B cell (primary cell): ENCODE measurements at regions not wholly inside any gene's neighbourhood (a gene's known extent, or its start where the extent isn't known, plus 50 kb on each side); places are given as distances from the start of the nearest gene placed in this dataset.

Source experiments
- ATAC-seq: fragments of 200-7000 bp; cut with Tn5 transposase; one replicate; pipeline ENCODE4 v1.10.0; 2021; ENCODE audit warnings: low read depth, mild to moderate bottlenecking, moderate number of reproducible peaks, moderate library complexity
- CTCF ChIA-PET: fragments of 350-600 bp; sonication (Branson Sonifier 250); formaldehyde crosslinking; loops from one replicate; lab custom pipeline; 2021; ENCODE audit warnings: antibody characterized with exemption, inconsistent platforms; lab: Charles Lee
- POLR2A ChIA-PET: fragments of 350-600 bp; sonication (Branson Sonifier 250); formaldehyde crosslinking; loops from one replicate; lab custom pipeline; 2021; ENCODE audit warnings: antibody characterized with exemption; lab: Charles Lee
- DNase-seq: peaks from one replicate; pipeline ENCODE4 v3.0.0; 2013
- H2AFZ ChIP-seq: 2 replicates; pipeline ENCODE4 v1.6.1; 2012; ENCODE audit warnings: mild to moderate bottlenecking, low read depth, low read length; ENCODE audit not compliant: insufficient read depth, poor library complexity, severe bottlenecking
- H3K27ac ChIP-seq, 2 donors: 1 replicate in 1 of 2; 2 replicates in 1 of 2; pipeline ENCODE4 v1.5.1; 2012 to 2013; ENCODE audit warnings: low read length in 2 of 2, mild to moderate bottlenecking in 2 of 2, moderate library complexity in 1 of 2
- H3K27me3 ChIP-seq, 4 experiments: fragments of 200-600 bp in 1 of 4; sonication (generic) in 1 of 4; replicated peaks in 1 of 4; 1 replicate in 2 of 4; 2 replicates in 2 of 4; pipeline versions ENCODE4 v1.6.1 to v1.7.0; 2013 to 2016; ENCODE audit warnings: low read length in 3 of 4, mild to moderate bottlenecking in 2 of 4, mixed read lengths in 1 of 4, moderate library complexity in 1 of 4; ENCODE audit not compliant: insufficient read depth in 4 of 4, control insufficient read depth in 3 of 4; ENCODE audit errors: control extremely low read depth in 1 of 4
- H3K36me3 ChIP-seq, 2 experiments: replicated peaks in 1 of 2; 1 replicate in 1 of 2; 2 replicates in 1 of 2; pipeline versions ENCODE4 v1.6.1 to v1.7.1; 2013; ENCODE audit warnings: low read length in 1 of 2; ENCODE audit not compliant: insufficient read depth in 2 of 2, control insufficient read depth in 1 of 2; ENCODE audit errors: control extremely low read depth in 1 of 2, extremely low read depth in 1 of 2
- H3K4me1 ChIP-seq, 2 donors: fragments of 200-600 bp in 1 of 2; sonication (generic) in 1 of 2; 1 replicate in 1 of 2; 2 replicates in 1 of 2; pipeline versions ENCODE4 v1.5.1 to v1.6.1; 2013 to 2017; ENCODE audit warnings: low read length in 2 of 2; ENCODE audit not compliant: control insufficient read depth in 2 of 2, insufficient read depth in 2 of 2
- H3K4me2 ChIP-seq: replicated peaks from 2 replicates; pipeline ENCODE3; 2012; ENCODE audit warnings: mild to moderate bottlenecking, low read depth, low read length; ENCODE audit not compliant: poor library complexity, severe bottlenecking
- H3K4me3 ChIP-seq, 5 experiments: fragments of 200-600 bp in 1 of 5; sonication (generic) in 1 of 5; 1 replicate in 3 of 5; 2 replicates in 2 of 5; pipeline versions ENCODE4 v1.5.1 to v1.7.0; 2011 to 2016; ENCODE audit warnings: low read length in 4 of 5, mild to moderate bottlenecking in 4 of 5, low read depth in 2 of 5, control low read depth in 1 of 5, moderate library complexity in 1 of 5; ENCODE audit not compliant: insufficient read depth in 1 of 5; ENCODE audit errors: control extremely low read depth in 1 of 5, extremely low read depth in 1 of 5
- H3K79me2 ChIP-seq: fragments of 200-600 bp; sonication (generic); one replicate; pipeline ENCODE4 v1.6.0; 2016; ENCODE audit warnings: low read length; ENCODE audit not compliant: control insufficient read depth, insufficient read depth
- H3K9ac ChIP-seq: fragments of 200-600 bp; sonication (generic); 2 replicates; pipeline ENCODE4 v1.6.1; 2017; ENCODE audit warnings: mild to moderate bottlenecking, low read length, moderate library complexity
- H3K9me3 ChIP-seq, 3 donors: one replicate each; pipeline versions ENCODE4 v1.6.1 to v1.7.1; 2013; ENCODE audit warnings: low read length in 2 of 3; ENCODE audit not compliant: control insufficient read depth in 2 of 3, insufficient read depth in 1 of 3; ENCODE audit errors: control extremely low read depth in 1 of 3
- H4K20me1 ChIP-seq: 2 replicates; pipeline ENCODE4 v1.6.0; 2012; ENCODE audit warnings: mild to moderate bottlenecking, low read length; ENCODE audit not compliant: insufficient read depth, control insufficient read depth, poor library complexity, severe bottlenecking
- H3K27ac Mint-ChIP-seq: one replicate; pipeline ENCODE4 v1.8.0; 2021; ENCODE audit warnings: mixed read lengths
- H3K27me3 Mint-ChIP-seq: one replicate; pipeline ENCODE4 v1.8.0; 2021; ENCODE audit warnings: mixed read lengths
- H3K4me1 Mint-ChIP-seq: one replicate; pipeline ENCODE4 v1.8.0; 2021; ENCODE audit warnings: mixed read lengths
- H3K4me3 Mint-ChIP-seq: one replicate; pipeline ENCODE4 v1.8.0; 2021; ENCODE audit warnings: mixed read lengths
- H3K9me3 Mint-ChIP-seq: one replicate; pipeline ENCODE4 v1.8.0; 2022; ENCODE audit warnings: mixed read lengths; ENCODE audit not compliant: insufficient read depth
- EZH2 ChIP-seq: IDR thresholded peaks from 2 replicates; pipeline ENCODE4 v1.6.1; 2012; ENCODE audit warnings: borderline replicate concordance, low read depth, mild to moderate bottlenecking, moderate library complexity, low read length; ENCODE audit not compliant: insufficient read depth, poor library complexity, severe bottlenecking
- WGBS: methylation state at CpG from one replicate; pipeline ENCODE4 v1.1.5; 2013; ENCODE audit warnings: missing lambda C conversion rate; ENCODE audit not compliant: insufficient coverage; 5-methylcytosine and 5-hydroxymethylcytosine counted together
- intact Hi-C: fragments of 100-400 bp; cut with micrococcal nuclease; formaldehyde crosslinking; loops from one replicate; pipeline ENCODE4 v1.10.0; 2022
- TF ChIP-seq, protein P1 (sequence below): fragments of 200-600 bp; IDR thresholded peaks from one replicate; pipeline ENCODE4 v1.8.0; 2022; ENCODE audit warnings: antibody characterized with exemption, mild to moderate bottlenecking

DNA sequence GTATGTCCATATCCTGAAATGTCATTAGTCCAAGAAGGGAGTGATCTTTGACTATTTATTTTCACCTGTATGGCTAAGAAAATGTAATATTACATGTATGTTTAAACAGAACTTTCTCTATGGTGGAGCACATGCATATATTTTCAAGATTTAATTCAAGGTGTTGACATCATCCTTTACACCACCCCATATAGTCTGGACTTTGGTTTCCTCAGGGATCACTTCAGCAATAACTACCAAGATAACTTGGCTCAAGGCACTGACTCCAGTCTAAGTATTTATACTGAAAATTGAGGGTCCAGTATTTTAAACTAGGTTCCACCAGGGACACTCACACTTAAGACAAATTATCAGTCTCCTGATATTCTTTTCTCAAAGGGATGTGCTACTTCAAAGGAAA lies 660.6 kb downstream of the EFNB2 start:
- Mint-ChIP-seq H3K27me3 (no peaks in the 10 kb centered on the region), H3K27ac (no peak overlapping the region), H3K9me3 (no peaks in the 10 kb centered on the region), H3K4me1 (no peaks in the 10 kb centered on the region), H3K4me3 (no peak overlapping the region)
- intact Hi-C loops = no loop called here
- ChIA-PET CTCF (no interaction called here), POLR2A (no interaction called here)
- H3K9me3 ChIP-seq = no peaks in the 10 kb centered on the region
- H3K4me3 ChIP-seq = no peak overlapping the region
- no peak overlapping the region for H3K9ac ChIP-seq
- no peak overlapping the region for H2AFZ ChIP-seq
- H3K79me2 ChIP-seq = no peaks in the 10 kb centered on the region
- no peak overlapping the region for H3K27ac ChIP-seq
- H4K20me1 ChIP-seq = no peaks in the 10 kb centered on the region
- no peaks in the 10 kb centered on the region for H3K36me3 ChIP-seq
- TF ChIP-seq, protein P1, sequence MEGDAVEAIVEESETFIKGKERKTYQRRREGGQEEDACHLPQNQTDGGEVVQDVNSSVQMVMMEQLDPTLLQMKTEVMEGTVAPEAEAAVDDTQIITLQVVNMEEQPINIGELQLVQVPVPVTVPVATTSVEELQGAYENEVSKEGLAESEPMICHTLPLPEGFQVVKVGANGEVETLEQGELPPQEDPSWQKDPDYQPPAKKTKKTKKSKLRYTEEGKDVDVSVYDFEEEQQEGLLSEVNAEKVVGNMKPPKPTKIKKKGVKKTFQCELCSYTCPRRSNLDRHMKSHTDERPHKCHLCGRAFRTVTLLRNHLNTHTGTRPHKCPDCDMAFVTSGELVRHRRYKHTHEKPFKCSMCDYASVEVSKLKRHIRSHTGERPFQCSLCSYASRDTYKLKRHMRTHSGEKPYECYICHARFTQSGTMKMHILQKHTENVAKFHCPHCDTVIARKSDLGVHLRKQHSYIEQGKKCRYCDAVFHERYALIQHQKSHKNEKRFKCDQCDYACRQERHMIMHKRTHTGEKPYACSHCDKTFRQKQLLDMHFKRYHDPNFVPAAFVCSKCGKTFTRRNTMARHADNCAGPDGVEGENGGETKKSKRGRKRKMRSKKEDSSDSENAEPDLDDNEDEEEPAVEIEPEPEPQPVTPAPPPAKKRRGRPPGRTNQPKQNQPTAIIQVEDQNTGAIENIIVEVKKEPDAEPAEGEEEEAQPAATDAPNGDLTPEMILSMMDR = no peak
- TF ChIP-seq EZH2 = no peak
- H3K27me3 ChIP-seq = no peaks in the 10 kb centered on the region
- H3K4me2 ChIP-seq = no peak overlapping the region
- ATAC-seq (no peak), DNase-seq (no peak)
- H3K4me1 ChIP-seq = no peaks in the 10 kb centered on the region

GRCh38 chr13:105871768-105872167 lies 663.7 kb downstream of the EFNB2 start:
- ChIA-PET POLR2A (no interaction called here), CTCF (no interaction called here)
- H3K9ac ChIP-seq = no peak overlapping the region
- no peaks in the 10 kb centered on the region for H3K9me3 Mint-ChIP-seq
- H3K4me3 ChIP-seq = no peak overlapping the region
- WGBS = no CpG with 5 or more reads among the region's 1 CpG
- intact Hi-C loops = no loop called here
- no peaks in the 10 kb centered on the region for H3K4me1 Mint-ChIP-seq
- no peaks in the 10 kb centered on the region for H3K27me3 Mint-ChIP-seq
- H4K20me1 ChIP-seq = no peaks in the 10 kb centered on the region
- no peaks in the 10 kb centered on the region for H3K27me3 ChIP-seq
- H3K4me3 Mint-ChIP-seq = no peak overlapping the region
- TF ChIP-seq EZH2 = no peak
- H3K27ac Mint-ChIP-seq = no peak overlapping the region
- H3K36me3 ChIP-seq = no peaks in the 10 kb centered on the region
- no peak overlapping the region for H3K27ac ChIP-seq
- ATAC-seq = no peak
- no peak for DNase-seq
- H3K9me3 ChIP-seq = no peaks in the 10 kb centered on the region
- H3K4me1 ChIP-seq = no peaks in the 10 kb centered on the region
- no peak overlapping the region for H2AFZ ChIP-seq
- H3K79me2 ChIP-seq = no peaks in the 10 kb centered on the region
- H3K4me2 ChIP-seq = no peak overlapping the region
